GM06990 (cell line): ENCODE measurements at regions not wholly inside any gene's neighbourhood (a gene's known extent, or its start where the extent isn't known, plus 50 kb on each side); places are given as distances from the start of the nearest gene placed in this dataset.

Experiments
- DNase-seq: peaks from one replicate; pipeline ENCODE4 v3.0.0-alpha.2; 2011; ENCODE audit not compliant: insufficient read length; ENCODE audit errors: extremely low read depth
- H3K27me3 ChIP-seq: replicated peaks from 2 replicates; pipeline ENCODE4 v1.6.0; 2011; ENCODE audit warnings: low read length; ENCODE audit not compliant: control insufficient read depth, insufficient read depth
- H3K36me3 ChIP-seq: 2 replicates; pipeline ENCODE4 v1.5.1; 2011; ENCODE audit warnings: low read length; ENCODE audit not compliant: control insufficient read depth, insufficient read depth
- H3K4me3 ChIP-seq: replicated peaks from 2 replicates; pipeline ENCODE4 v1.5.1; 2011; ENCODE audit warnings: low read depth, mild to moderate bottlenecking, control low read depth, low read length
- TF ChIP-seq, protein P1 (sequence below): IDR thresholded peaks from 2 replicates; pipeline ENCODE4 v1.5.1; 2011; ENCODE audit warnings: low read length, control low read depth, mild to moderate bottlenecking, inconsistent platforms; ENCODE audit not compliant: insufficient read depth, poor library complexity, severe bottlenecking

DNA sequence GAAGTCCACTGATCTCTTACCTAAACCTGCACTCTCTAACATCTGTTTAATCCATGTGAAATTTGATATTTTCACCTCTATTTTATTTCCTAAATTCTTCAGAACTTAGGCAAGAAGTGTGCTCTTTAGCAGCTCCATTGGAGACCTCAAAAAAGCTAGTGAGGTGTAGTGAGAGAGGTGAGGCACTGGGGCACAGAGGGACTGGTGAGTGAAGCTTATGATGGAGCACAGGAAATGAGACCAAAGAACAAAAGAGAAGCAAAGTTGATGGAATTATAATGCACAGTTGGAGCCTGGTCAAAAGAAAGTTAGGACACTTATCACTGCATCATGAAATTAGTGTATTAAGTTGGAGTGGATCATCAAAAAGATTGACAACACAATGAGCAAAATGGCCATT lies 1050.7 kb upstream of the NRXN1 start:
- H3K36me3 ChIP-seq, result no peaks in the 10 kb centered on the region
- H3K27me3 ChIP-seq, result no peaks in the 10 kb centered on the region
- TF ChIP-seq, protein P1, sequence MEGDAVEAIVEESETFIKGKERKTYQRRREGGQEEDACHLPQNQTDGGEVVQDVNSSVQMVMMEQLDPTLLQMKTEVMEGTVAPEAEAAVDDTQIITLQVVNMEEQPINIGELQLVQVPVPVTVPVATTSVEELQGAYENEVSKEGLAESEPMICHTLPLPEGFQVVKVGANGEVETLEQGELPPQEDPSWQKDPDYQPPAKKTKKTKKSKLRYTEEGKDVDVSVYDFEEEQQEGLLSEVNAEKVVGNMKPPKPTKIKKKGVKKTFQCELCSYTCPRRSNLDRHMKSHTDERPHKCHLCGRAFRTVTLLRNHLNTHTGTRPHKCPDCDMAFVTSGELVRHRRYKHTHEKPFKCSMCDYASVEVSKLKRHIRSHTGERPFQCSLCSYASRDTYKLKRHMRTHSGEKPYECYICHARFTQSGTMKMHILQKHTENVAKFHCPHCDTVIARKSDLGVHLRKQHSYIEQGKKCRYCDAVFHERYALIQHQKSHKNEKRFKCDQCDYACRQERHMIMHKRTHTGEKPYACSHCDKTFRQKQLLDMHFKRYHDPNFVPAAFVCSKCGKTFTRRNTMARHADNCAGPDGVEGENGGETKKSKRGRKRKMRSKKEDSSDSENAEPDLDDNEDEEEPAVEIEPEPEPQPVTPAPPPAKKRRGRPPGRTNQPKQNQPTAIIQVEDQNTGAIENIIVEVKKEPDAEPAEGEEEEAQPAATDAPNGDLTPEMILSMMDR, result no peak
- DNase-seq, result no peak
- no peak overlapping the region for H3K4me3 ChIP-seq

DNA sequence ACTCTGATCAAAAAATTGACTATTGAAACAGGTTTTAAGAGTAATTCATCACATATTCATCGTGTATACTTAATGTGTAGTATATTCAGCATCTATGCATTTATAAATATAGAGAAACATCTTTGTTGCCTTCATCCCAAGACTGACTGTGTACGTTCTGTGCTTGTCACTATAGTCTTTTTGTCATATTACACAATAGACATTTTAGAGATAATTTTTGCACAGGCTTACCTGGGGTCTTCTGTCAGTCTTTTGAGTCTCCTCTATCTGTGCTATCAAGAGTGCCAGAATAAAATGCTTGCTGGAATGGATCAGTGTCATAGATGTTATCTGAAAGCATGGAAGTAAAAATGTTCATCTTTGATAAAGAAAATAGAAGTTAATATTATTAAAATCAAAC lies 1047.7 kb upstream of the NRXN1 start:
- TF ChIP-seq, protein P1, result no peak
- no peaks in the 10 kb centered on the region for H3K36me3 ChIP-seq
- H3K4me3 ChIP-seq, result no peak overlapping the region
- H3K27me3 ChIP-seq, result no peaks in the 10 kb centered on the region
- no peak for DNase-seq

DNA sequence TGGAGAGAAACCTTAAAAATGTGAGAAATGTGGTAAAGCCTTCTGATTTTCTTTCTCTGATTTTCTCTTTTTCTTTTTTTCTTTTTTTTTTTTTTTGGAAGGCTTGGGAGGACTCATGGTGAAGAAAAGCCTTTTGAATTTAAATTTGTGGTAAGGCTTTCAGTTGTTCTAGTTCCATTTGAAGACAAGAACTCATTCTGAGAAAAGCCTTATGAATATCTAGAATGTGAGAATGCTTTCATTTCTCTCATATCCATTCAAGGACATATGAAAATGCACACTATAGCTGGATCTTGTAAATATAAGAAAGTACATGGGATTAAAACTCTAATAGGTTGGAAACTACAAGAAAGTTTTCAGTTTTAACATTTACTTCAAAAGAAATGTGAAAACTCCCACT lies 1045.2 kb upstream of the NRXN1 start:
- Histone ChIP-seq H3K36me3 (no peaks in the 10 kb centered on the region), H3K27me3 (no peaks in the 10 kb centered on the region), H3K4me3 (no peak overlapping the region)
- no peak for DNase-seq
- TF ChIP-seq, protein P1, result no peak

DNA sequence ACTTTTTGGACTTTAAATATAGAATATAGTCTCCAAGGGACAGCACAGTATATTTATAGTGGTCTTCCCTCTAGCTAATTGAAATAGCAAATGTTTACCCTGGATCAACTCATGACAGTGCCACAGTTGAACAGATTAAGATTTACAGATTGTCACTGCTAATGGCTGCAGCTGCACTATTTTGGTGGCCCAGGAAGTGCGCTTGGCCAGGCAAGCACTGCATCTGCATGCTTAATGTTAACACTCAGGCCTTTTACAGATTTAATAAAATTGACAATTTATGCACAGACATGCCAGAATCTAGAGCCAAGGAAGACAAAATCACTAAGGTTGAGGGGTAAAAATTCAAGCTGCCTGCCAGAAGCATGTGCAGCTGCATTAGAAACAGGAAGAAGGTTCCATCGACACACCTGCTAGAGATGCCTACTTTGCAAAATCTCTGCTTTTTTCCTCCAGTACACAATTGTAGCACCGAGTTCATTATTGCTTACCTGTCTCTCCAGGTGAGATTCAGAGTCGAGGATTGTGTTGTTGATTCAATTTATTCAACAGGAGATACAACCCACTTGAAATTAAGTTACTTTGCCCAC lies 1042.3 kb upstream of the NRXN1 start:
- TF ChIP-seq, protein P1, result no peak
- DNase-seq, result no peak
- Histone ChIP-seq H3K27me3 (no peaks in the 10 kb centered on the region), H3K4me3 (no peak overlapping the region), H3K36me3 (no peaks in the 10 kb centered on the region)

DNA sequence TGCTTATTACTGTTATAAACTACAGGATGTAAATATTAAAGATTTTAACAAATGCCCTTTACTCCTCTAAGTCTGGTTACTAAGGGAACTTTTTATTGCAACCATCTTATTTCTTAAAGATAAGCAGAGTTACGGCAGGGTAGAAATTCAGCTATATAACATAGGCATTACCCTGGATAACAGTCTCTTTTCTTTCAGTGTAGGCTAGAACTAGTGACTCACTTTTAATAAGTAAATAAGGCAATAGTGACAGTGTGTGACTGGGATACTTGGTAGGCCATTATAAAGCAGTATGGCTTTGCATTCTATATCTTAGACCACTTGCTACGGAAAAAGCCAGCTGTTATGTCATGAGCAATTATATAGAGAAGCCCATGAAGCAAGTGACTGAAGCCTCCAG lies 1041.0 kb upstream of the NRXN1 start:
- Histone ChIP-seq H3K27me3 (no peaks in the 10 kb centered on the region), H3K4me3 (no peak overlapping the region), H3K36me3 (no peaks in the 10 kb centered on the region)
- TF ChIP-seq, protein P1, result no peak
- DNase-seq, result no peak

DNA sequence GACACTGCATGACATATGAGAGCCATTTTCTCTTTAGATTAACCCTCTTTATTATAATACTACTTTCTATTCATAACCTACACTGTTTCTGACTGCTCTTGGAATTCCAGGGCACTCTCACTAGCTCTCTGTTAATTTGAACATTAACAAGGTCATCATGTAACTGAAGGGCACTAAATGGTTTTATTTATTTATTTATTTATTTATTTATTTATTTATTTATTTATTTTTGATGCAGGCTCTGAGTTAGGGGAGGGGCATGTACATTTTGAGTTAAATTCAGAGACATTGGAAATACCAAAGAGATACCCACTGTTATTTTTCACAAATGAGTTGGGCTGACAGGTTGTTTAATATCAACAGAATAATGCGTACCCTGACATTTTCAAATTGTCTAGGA lies 1038.7 kb upstream of the NRXN1 start:
- H3K36me3 ChIP-seq, result no peaks in the 10 kb centered on the region
- no peak overlapping the region for H3K4me3 ChIP-seq
- TF ChIP-seq, protein P1, result no peak
- H3K27me3 ChIP-seq, result no peaks in the 10 kb centered on the region
- no peak for DNase-seq
